ENCODE measurements at regions not wholly inside any gene's neighbourhood (a gene's known extent, or its start where the extent isn't known, plus 50 kb on each side); places are given as distances from the start of the nearest gene placed in this dataset.

DNA sequence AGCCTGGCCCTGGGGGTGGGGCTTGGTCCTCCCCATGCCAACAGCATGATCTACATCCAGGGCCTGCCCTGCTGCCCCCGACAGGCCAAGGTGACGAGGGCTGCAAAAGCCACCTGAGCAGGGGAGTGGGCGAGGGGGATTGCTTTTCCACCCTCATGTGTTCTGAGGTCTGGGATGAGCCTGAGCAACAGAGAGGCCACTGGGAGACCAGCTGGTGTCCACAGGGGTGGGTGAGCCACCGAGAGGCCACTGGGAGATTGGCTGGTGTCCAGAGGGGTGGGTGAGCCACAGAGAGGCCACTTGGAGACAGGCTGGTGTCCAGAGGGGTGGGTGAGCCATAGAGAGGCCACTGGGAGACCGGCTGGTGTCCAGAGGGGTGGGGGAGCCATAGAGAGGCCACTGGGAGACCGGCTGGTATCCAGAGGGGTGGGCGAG is 147.4 kb upstream of the GPC1 start:
- no peak overlapping the region for H3K9ac ChIP-seq (ENCODE audit: low read length)
- H2AFZ ChIP-seq (ENCODE audit: low read length): no peak overlapping the region
- no peaks in the 10 kb centered on the region for H4K20me1 ChIP-seq (ENCODE audit: insufficient read depth, low read length)
- no peak overlapping the region for H3K4me3 ChIP-seq (ENCODE audit: low read length)
- no peak for DNase-seq
- H3K9me2 ChIP-seq (replicated peaks; ENCODE audit: insufficient read depth, low read length): no peaks in the 10 kb centered on the region
- H3K27me3 ChIP-seq (replicated peaks; ENCODE audit: insufficient read depth, low read length): peaks cover 52% of the 10 kb centered on the region
- no peak for TF ChIP-seq EZH2phosphoT487 (IDR thresholded peaks at IDR 0.05; ENCODE audit: low read length)
- TF ChIP-seq, protein P1, sequence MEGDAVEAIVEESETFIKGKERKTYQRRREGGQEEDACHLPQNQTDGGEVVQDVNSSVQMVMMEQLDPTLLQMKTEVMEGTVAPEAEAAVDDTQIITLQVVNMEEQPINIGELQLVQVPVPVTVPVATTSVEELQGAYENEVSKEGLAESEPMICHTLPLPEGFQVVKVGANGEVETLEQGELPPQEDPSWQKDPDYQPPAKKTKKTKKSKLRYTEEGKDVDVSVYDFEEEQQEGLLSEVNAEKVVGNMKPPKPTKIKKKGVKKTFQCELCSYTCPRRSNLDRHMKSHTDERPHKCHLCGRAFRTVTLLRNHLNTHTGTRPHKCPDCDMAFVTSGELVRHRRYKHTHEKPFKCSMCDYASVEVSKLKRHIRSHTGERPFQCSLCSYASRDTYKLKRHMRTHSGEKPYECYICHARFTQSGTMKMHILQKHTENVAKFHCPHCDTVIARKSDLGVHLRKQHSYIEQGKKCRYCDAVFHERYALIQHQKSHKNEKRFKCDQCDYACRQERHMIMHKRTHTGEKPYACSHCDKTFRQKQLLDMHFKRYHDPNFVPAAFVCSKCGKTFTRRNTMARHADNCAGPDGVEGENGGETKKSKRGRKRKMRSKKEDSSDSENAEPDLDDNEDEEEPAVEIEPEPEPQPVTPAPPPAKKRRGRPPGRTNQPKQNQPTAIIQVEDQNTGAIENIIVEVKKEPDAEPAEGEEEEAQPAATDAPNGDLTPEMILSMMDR (IDR thresholded peaks at IDR 0.05; ENCODE audit: low read length): no peak
- TF ChIP-seq EZH2 (optimal IDR thresholded peaks at IDR 0.05; ENCODE audit: low read depth, low read length): no peak
- H3K36me3 ChIP-seq (replicated peaks; ENCODE audit: insufficient read depth, low read length): no peaks in the 10 kb centered on the region
- H3K4me1 ChIP-seq (ENCODE audit: low read length): no peaks in the 10 kb centered on the region
- no peak overlapping the region for H3K27ac ChIP-seq (ENCODE audit: low read length)
- no peaks in the 10 kb centered on the region for H3K79me2 ChIP-seq (ENCODE audit: low read length)
- no peaks in the 10 kb centered on the region for H3F3A ChIP-seq (ENCODE audit: insufficient read depth, low read length)
- no peaks in the 10 kb centered on the region for H3K9me3 ChIP-seq (replicated peaks; ENCODE audit: insufficient read depth, low read length)
- no peak overlapping the region for H3K4me2 ChIP-seq (ENCODE audit: low read depth, low read length)

DNA sequence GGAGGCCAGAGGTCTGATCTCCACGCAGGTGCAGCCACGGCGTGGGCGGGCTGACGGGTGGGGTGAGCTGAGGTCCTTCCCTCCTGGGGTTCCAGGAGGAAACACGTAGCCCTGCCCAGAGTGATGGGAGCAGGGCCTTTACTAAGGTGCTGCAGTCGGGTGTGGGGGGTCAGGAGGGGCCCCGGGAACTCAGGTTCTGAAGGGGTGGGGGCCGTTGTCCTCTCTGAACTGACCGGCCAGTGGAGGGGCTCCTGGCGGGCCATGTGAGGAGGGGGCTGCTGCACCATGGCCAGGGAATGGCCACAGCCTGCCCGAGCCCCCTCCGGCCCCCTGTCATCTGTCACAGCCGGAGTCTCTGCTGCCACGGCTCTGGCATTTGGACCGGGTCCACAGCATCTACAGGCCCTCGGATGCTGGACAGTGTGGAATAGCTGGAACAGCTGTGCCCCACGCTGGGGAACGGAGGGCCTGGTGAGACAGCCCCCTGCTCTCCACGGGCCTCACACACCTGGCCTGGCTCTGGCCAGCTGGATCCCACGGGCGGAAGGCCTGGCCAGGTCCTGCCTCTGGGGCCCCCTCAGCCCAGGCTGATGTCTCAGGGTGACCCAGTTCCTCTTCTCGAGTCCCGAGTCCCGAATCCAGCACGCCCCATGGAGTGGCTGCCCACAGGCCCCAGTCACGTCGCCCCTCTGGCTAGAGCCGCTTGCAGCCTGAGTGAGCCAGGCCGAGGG is 145.6 kb upstream of the GPC1 start:
- Histone ChIP-seq H3K36me3 (replicated peaks; ENCODE audit: insufficient read depth, low read length) (no peaks in the 10 kb centered on the region), H3K79me2 (ENCODE audit: low read length) (no peaks in the 10 kb centered on the region), H3K9me3 (replicated peaks; ENCODE audit: insufficient read depth, low read length) (no peaks in the 10 kb centered on the region), H3K4me1 (ENCODE audit: low read length) (no peaks in the 10 kb centered on the region), H3K9me2 (replicated peaks; ENCODE audit: insufficient read depth, low read length) (no peaks in the 10 kb centered on the region), H3K9ac (ENCODE audit: low read length) (no peak overlapping the region), H3F3A (ENCODE audit: insufficient read depth, low read length) (no peaks in the 10 kb centered on the region), H4K20me1 (ENCODE audit: insufficient read depth, low read length) (no peaks in the 10 kb centered on the region), H3K4me2 (ENCODE audit: low read depth, low read length) (no peak overlapping the region), H3K27me3 (replicated peaks; ENCODE audit: insufficient read depth, low read length) (peaks cover 61% of the 10 kb centered on the region), H3K4me3 (ENCODE audit: low read length) (no peak overlapping the region), H3K27ac (ENCODE audit: low read length) (no peak overlapping the region), H2AFZ (ENCODE audit: low read length) (no peak overlapping the region)
- DNase-seq: no peak
- no peak for TF ChIP-seq EZH2phosphoT487 (IDR thresholded peaks at IDR 0.05; ENCODE audit: low read length)

DNA sequence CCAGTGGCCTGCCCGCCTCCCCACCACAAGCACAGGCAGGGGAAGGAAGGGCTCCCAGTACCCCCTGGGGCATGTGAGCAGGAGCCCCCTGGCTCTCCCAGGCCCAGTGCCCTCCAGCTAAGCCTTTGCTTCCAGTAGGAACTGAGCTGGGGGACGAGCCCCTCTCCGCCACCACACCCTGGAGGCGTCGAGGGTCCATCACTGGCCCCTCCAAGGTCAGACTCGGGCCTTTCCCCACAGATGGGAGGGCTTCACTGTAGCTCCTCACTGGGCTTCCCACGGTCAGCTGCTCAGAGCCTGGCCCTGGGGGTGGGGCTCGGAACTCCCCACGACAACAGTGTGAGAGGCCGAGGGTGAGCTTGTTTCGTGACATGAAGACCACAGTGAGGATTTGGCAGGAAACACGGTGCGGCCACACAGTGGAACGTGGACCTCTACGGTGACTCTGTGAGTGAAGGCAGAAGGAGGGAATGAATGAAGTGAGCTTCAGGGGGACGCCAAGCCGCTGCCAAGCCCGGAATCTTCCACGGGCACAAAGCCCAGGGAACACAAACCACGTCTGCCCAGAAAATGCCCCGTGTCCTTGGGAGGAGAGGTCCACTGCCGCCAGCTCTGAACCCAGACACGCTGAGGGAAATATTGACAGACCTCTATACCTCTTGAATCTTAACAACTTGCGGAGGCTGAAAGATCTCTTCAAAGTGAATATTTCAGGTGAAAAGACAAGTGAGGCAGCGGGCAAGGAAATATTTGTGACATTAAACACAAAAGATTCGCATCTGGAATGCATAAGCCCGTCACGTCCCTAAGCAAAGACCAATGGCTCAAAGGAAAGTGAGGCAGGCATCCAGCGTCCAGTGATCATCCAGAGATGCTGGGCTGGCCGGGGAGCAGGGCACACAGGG is 144.8 kb upstream of the GPC1 start:
- no peak overlapping the region for H3K4me2 ChIP-seq (ENCODE audit: low read depth, low read length)
- H2AFZ ChIP-seq (ENCODE audit: low read length): no peak overlapping the region
- no peaks in the 10 kb centered on the region for H3K36me3 ChIP-seq (replicated peaks; ENCODE audit: insufficient read depth, low read length)
- H3K9me3 ChIP-seq (replicated peaks; ENCODE audit: insufficient read depth, low read length): no peaks in the 10 kb centered on the region
- no peaks in the 10 kb centered on the region for H3K4me1 ChIP-seq (ENCODE audit: low read length)
- no peaks in the 10 kb centered on the region for H4K20me1 ChIP-seq (ENCODE audit: insufficient read depth, low read length)
- no peak overlapping the region for H3K4me3 ChIP-seq (ENCODE audit: low read length)
- no peaks in the 10 kb centered on the region for H3F3A ChIP-seq (ENCODE audit: insufficient read depth, low read length)
- no peak for DNase-seq
- no peaks in the 10 kb centered on the region for H3K9me2 ChIP-seq (replicated peaks; ENCODE audit: insufficient read depth, low read length)
- TF ChIP-seq, protein P1 (IDR thresholded peaks at IDR 0.05; ENCODE audit: low read length): no peak
- TF ChIP-seq EZH2phosphoT487 (IDR thresholded peaks at IDR 0.05; ENCODE audit: low read length): no peak
- TF ChIP-seq EZH2 (optimal IDR thresholded peaks at IDR 0.05; ENCODE audit: low read depth, low read length): no peak
- peaks cover 70% of the 10 kb centered on the region for H3K27me3 ChIP-seq (replicated peaks; ENCODE audit: insufficient read depth, low read length)
- H3K79me2 ChIP-seq (ENCODE audit: low read length): no peaks in the 10 kb centered on the region
- no peak overlapping the region for H3K27ac ChIP-seq (ENCODE audit: low read length)
- no peak overlapping the region for H3K9ac ChIP-seq (ENCODE audit: low read length)
